ENCODE measurements at regions not wholly inside any gene's neighbourhood (a gene's known extent, or its start where the extent isn't known, plus 50 kb on each side); places are given as distances from the start of the nearest gene placed in this dataset.

GRCh38 chr13:65719831-65720230 is 1510.3 kb downstream of the PCDH9 start:
- TF ChIP-seq CTCF (IDR thresholded peaks at IDR 0.05; ENCODE audit: low read depth, low read length): no peak
- TF ChIP-seq EZH2phosphoT487 (IDR thresholded peaks at IDR 0.05; ENCODE audit: low read depth): no peak
- no peak overlapping the region for H3K27ac ChIP-seq (ENCODE audit: low read length)

GRCh38 chr13:65710514-65710913 is 1519.6 kb downstream of the PCDH9 start:
- Histone ChIP-seq H3K9ac (ENCODE audit: low read length) (no peak overlapping the region), H3K4me3 (ENCODE audit: low read length) (no peak overlapping the region), H3K36me3 (replicated peaks; ENCODE audit: low read depth, low read length) (no peaks in the 10 kb centered on the region), H3K79me2 (ENCODE audit: low read length) (no peaks in the 10 kb centered on the region), H4K20me1 (ENCODE audit: insufficient read depth, low read length) (no peaks in the 10 kb centered on the region), H3K27me3 (ENCODE audit: low read depth, low read length) (no peaks in the 10 kb centered on the region), H3K27ac (ENCODE audit: low read length) (no peak overlapping the region), H3K4me2 (ENCODE audit: low read length) (no peak overlapping the region), H3K4me1 (ENCODE audit: low read length) (no peaks in the 10 kb centered on the region), H3K9me3 (ENCODE audit: insufficient read depth, low read length) (no peaks in the 10 kb centered on the region), H2AFZ (ENCODE audit: low read depth, low read length) (no peak overlapping the region)
- TF ChIP-seq CTCF (IDR thresholded peaks at IDR 0.05; ENCODE audit: low read depth, low read length) (no peak), EZH2phosphoT487 (IDR thresholded peaks at IDR 0.05; ENCODE audit: low read depth) (no peak)

More at GRCh38 chr13:65719831-65720230, 1510.3 kb downstream of the PCDH9 start:
- no peaks in the 10 kb centered on the region for H4K20me1 ChIP-seq (ENCODE audit: insufficient read depth, low read length)
- H3K27me3 ChIP-seq (ENCODE audit: low read depth, low read length): no peaks in the 10 kb centered on the region
- no peak overlapping the region for H3K4me3 ChIP-seq (ENCODE audit: low read length)
- no peak overlapping the region for H2AFZ ChIP-seq (ENCODE audit: low read depth, low read length)
- no peaks in the 10 kb centered on the region for H3K36me3 ChIP-seq (replicated peaks; ENCODE audit: low read depth, low read length)
- H3K9me3 ChIP-seq (ENCODE audit: insufficient read depth, low read length): no peaks in the 10 kb centered on the region
- H3K9ac ChIP-seq (ENCODE audit: low read length): no peak overlapping the region
- no peaks in the 10 kb centered on the region for H3K4me1 ChIP-seq (ENCODE audit: low read length)
- H3K4me2 ChIP-seq (ENCODE audit: low read length): no peak overlapping the region
- no peaks in the 10 kb centered on the region for H3K79me2 ChIP-seq (ENCODE audit: low read length)

- Histone ChIP-seq H3K4me3 (ENCODE audit: low read length) (no peak overlapping the region), H3K27me3 (ENCODE audit: low read depth, low read length) (no peaks in the 10 kb centered on the region), H3K9me3 (ENCODE audit: insufficient read depth, low read length) (no peaks in the 10 kb centered on the region), H3K9ac (ENCODE audit: low read length) (no peak overlapping the region), H3K36me3 (replicated peaks; ENCODE audit: low read depth, low read length) (no peaks in the 10 kb centered on the region), H3K4me2 (ENCODE audit: low read length) (no peak overlapping the region), H2AFZ (ENCODE audit: low read depth, low read length) (no peak overlapping the region), H4K20me1 (ENCODE audit: insufficient read depth, low read length) (no peaks in the 10 kb centered on the region), H3K27ac (ENCODE audit: low read length) (no peak overlapping the region), H3K4me1 (ENCODE audit: low read length) (no peaks in the 10 kb centered on the region), H3K79me2 (ENCODE audit: low read length) (no peaks in the 10 kb centered on the region)
- TF ChIP-seq EZH2phosphoT487 (IDR thresholded peaks at IDR 0.05; ENCODE audit: low read depth): no peak
- no peak for TF ChIP-seq CTCF (IDR thresholded peaks at IDR 0.05; ENCODE audit: low read depth, low read length)
Measured at GRCh38 chr13:65697843-65698242, 1532.3 kb downstream of the PCDH9 start.

- no peak for TF ChIP-seq EZH2phosphoT487 (IDR thresholded peaks at IDR 0.05; ENCODE audit: low read depth)
- no peak for TF ChIP-seq CTCF (IDR thresholded peaks at IDR 0.05; ENCODE audit: low read depth, low read length)
- Histone ChIP-seq H3K27ac (ENCODE audit: low read length) (no peak overlapping the region), H3K9ac (ENCODE audit: low read length) (no peak overlapping the region), H3K4me2 (ENCODE audit: low read length) (no peak overlapping the region), H3K79me2 (ENCODE audit: low read length) (no peaks in the 10 kb centered on the region), H3K9me3 (ENCODE audit: insufficient read depth, low read length) (no peaks in the 10 kb centered on the region), H3K4me3 (ENCODE audit: low read length) (no peak overlapping the region), H4K20me1 (ENCODE audit: insufficient read depth, low read length) (no peaks in the 10 kb centered on the region), H3K27me3 (ENCODE audit: low read depth, low read length) (no peaks in the 10 kb centered on the region), H2AFZ (ENCODE audit: low read depth, low read length) (no peak overlapping the region), H3K4me1 (ENCODE audit: low read length) (no peaks in the 10 kb centered on the region), H3K36me3 (replicated peaks; ENCODE audit: low read depth, low read length) (no peaks in the 10 kb centered on the region)
Measured at GRCh38 chr13:65679240-65679639, 1550.9 kb downstream of the PCDH9 start.
